22Rv1 (cell line): ENCODE measurements at regions not wholly inside any gene's neighbourhood (a gene's known extent, or its start where the extent isn't known, plus 50 kb on each side); places are given as distances from the start of the nearest gene placed in this dataset.

Source experiments
- H3K27ac ChIP-seq: fragments of 450-650 bp; 2 replicates; pipeline ENCODE4 v1.5.1; 2017
- CTCF ChIP-seq: fragments of 450-650 bp; IDR thresholded peaks from 2 replicates; pipeline ENCODE4 v1.5.1; 2017; ENCODE audit warnings: mild to moderate bottlenecking
- ZFX ChIP-seq: fragments of 450-650 bp; IDR thresholded peaks from 2 replicates; pipeline ENCODE4 v1.6.1; 2017; ENCODE audit warnings: antibody characterized with exemption, borderline replicate concordance

GRCh38 chr12:24759155-24759554 lies 189.7 kb downstream of the BCAT1 start:
- H3K27ac ChIP-seq: no peak overlapping the region
- TF ChIP-seq CTCF (no peak), ZFX (no peak)

- TF ChIP-seq CTCF (no peak), ZFX (no peak)
Measured at GRCh38 chr12:24756479-24757024, 192.3 kb downstream of the BCAT1 start.

GRCh38 chr12:24754690-24755638 lies 193.9 kb downstream of the BCAT1 start:
- no peak overlapping the region for H3K27ac ChIP-seq

More at GRCh38 chr12:24756479-24757024, 192.3 kb downstream of the BCAT1 start:
- no peak overlapping the region for H3K27ac ChIP-seq

GRCh38 chr12:24752763-24753462 lies 196.0 kb downstream of the BCAT1 start:
- TF ChIP-seq CTCF (no peak), ZFX (no peak)
- no peak overlapping the region for H3K27ac ChIP-seq

More at GRCh38 chr12:24754690-24755638, 193.9 kb downstream of the BCAT1 start:
- TF ChIP-seq CTCF: no peak
- TF ChIP-seq ZFX: no peak

GRCh38 chr12:24751181-24751580 lies 197.7 kb downstream of the BCAT1 start:
- no peak for TF ChIP-seq ZFX
- TF ChIP-seq CTCF: no peak
- H3K27ac ChIP-seq: no peak overlapping the region

- TF ChIP-seq CTCF: no peak
- TF ChIP-seq ZFX: no peak
- no peak overlapping the region for H3K27ac ChIP-seq
Measured at GRCh38 chr12:24750263-24750662, 198.6 kb downstream of the BCAT1 start.
